ENCODE measurements at regions not wholly inside any gene's neighbourhood (a gene's known extent, or its start where the extent isn't known, plus 50 kb on each side); places are given as distances from the start of the nearest gene placed in this dataset.

- no peaks in the 10 kb centered on the region for H3K27me3 Mint-ChIP-seq (ENCODE audit: low read depth)
- no peak overlapping the region for H3K4me3 Mint-ChIP-seq
- no peaks in the 10 kb centered on the region for H3K4me1 Mint-ChIP-seq
- ATAC-seq (no peak), DNase-seq (ENCODE audit: low spot score) (no peak)
- ChIA-PET POLR2A (no interaction called here), CTCF (no interaction called here)
- TF ChIP-seq ZMAT4 (CRISPR knock-in tag; IDR thresholded peaks at IDR 0.05) (no peak), ETV6 (CRISPR knock-in tag; IDR thresholded peaks at IDR 0.05) (no peak), JAZF1 (CRISPR knock-in tag; IDR thresholded peaks at IDR 0.05) (no peak), GABPB1 (CRISPR knock-in tag; IDR thresholded peaks at IDR 0.05) (no peak), FOXK1 (CRISPR knock-in tag; IDR thresholded peaks at IDR 0.05) (no peak)
- TF ChIP-seq, protein P1, sequence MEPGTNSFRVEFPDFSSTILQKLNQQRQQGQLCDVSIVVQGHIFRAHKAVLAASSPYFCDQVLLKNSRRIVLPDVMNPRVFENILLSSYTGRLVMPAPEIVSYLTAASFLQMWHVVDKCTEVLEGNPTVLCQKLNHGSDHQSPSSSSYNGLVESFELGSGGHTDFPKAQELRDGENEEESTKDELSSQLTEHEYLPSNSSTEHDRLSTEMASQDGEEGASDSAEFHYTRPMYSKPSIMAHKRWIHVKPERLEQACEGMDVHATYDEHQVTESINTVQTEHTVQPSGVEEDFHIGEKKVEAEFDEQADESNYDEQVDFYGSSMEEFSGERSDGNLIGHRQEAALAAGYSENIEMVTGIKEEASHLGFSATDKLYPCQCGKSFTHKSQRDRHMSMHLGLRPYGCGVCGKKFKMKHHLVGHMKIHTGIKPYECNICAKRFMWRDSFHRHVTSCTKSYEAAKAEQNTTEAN (CRISPR knock-in tag; IDR thresholded peaks at IDR 0.05), result no peak
- no peak overlapping the region for H3K27ac Mint-ChIP-seq
- H3K36me3 Mint-ChIP-seq, result no peaks in the 10 kb centered on the region
- H3K9me3 Mint-ChIP-seq, result no peaks in the 10 kb centered on the region
These were observed 135.0 kb upstream of the PRPS1L1 start for GRCh38 chr7:18162657-18163056.

DNA sequence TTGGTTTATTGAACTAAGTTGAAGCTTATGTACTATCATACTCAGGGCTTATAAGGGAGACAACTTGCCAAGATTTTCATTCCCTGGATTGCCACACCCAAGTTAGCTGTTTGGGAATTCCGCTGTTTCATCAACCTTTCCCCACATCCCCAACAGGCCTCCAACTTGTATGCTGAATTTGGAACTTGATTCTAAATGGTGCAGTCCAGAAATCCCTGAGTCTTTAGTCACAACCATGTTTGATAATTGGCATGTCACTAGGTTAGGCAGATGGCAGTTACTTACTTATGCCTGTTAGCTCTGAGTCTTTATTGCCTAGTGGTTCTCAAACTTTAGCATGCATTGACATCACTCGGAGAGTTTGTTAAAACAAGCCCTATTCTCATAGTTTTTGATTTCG, 135.4 kb upstream of the PRPS1L1 start:
- no peak overlapping the region for H3K4me3 Mint-ChIP-seq
- ChIA-PET POLR2A (no interaction called here), CTCF (interaction anchor here (0.6 kb wide), 1 partner anchor 249 kb away, joined by 6 read pairs; no protein-coding TSS in a partner anchor)
- no peak overlapping the region for H3K27ac Mint-ChIP-seq
- H3K36me3 Mint-ChIP-seq, result no peaks in the 10 kb centered on the region
- H3K9me3 Mint-ChIP-seq, result no peaks in the 10 kb centered on the region
- DNase-seq (ENCODE audit: low spot score) (no peak), ATAC-seq (no peak)
- H3K4me1 Mint-ChIP-seq, result no peaks in the 10 kb centered on the region
- TF ChIP-seq ZNF121 (CRISPR knock-in tag; IDR thresholded peaks at IDR 0.05) (no peak), ZNF232 (CRISPR knock-in tag; IDR thresholded peaks at IDR 0.05) (no peak), NFE2L1 (CRISPR knock-in tag; IDR thresholded peaks at IDR 0.05) (no peak), FOXK1 (CRISPR knock-in tag; IDR thresholded peaks at IDR 0.05) (no peak), GTF2I (CRISPR knock-in tag; conservative IDR thresholded peaks at IDR 0.05) (no peak), ZBTB21 (CRISPR knock-in tag; IDR thresholded peaks at IDR 0.05; ENCODE audit: borderline replicate concordance) (no peak), OVOL2 (CRISPR knock-in tag; IDR thresholded peaks at IDR 0.05; ENCODE audit: borderline replicate concordance) (no peak)
- H3K27me3 Mint-ChIP-seq (ENCODE audit: low read depth), result no peaks in the 10 kb centered on the region

DNA sequence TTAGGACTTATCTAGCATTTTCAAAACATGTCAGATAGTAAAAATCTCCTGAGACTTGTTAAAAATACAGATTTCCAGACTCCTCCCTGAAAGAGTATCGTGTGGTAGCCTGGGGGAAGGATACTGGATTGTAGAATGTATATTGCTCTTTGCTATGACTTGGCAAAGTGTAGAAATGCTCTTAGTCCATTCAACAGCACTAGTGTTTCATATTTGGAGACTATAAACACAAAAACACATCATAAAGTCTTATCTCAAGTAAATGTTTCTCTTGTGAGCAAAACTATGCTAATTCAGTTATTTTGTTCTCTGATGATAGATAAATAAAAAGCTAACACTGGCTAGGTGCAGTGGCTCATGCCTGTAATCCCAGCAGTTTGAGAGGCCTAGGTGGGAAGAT, 137.5 kb upstream of the PRPS1L1 start:
- CTCF ChIA-PET, result no interaction called here
- DNase-seq (ENCODE audit: low spot score) (no peak), ATAC-seq (no peak)
- no peaks in the 10 kb centered on the region for H3K27me3 Mint-ChIP-seq (ENCODE audit: low read depth)
- H3K9me3 Mint-ChIP-seq, result no peaks in the 10 kb centered on the region
- H3K4me1 Mint-ChIP-seq, result no peaks in the 10 kb centered on the region
- no peaks in the 10 kb centered on the region for H3K36me3 Mint-ChIP-seq
- no peak overlapping the region for H3K27ac Mint-ChIP-seq
- H3K4me3 Mint-ChIP-seq, result no peak overlapping the region
- POLR2A ChIA-PET, result no interaction called here
- TF ChIP-seq NR3C1 (CRISPR knock-in tag; conservative IDR thresholded peaks at IDR 0.05; ENCODE audit: low read depth) (no peak), ZNF263 (CRISPR knock-in tag; IDR thresholded peaks at IDR 0.05; ENCODE audit: low read depth) (no peak), ZNF121 (CRISPR knock-in tag; IDR thresholded peaks at IDR 0.05) (no peak), FOXP1 (CRISPR knock-in tag; IDR thresholded peaks at IDR 0.05; ENCODE audit: borderline replicate concordance) (no peak), AFF4 (CRISPR knock-in tag; IDR thresholded peaks at IDR 0.05; ENCODE audit: borderline replicate concordance) (no peak), ERG (CRISPR knock-in tag; IDR thresholded peaks at IDR 0.05) (no peak), IRF2 (CRISPR knock-in tag; IDR thresholded peaks at IDR 0.05; ENCODE audit: borderline replicate concordance, low read depth) (no peak), E2F1 (CRISPR knock-in tag; IDR thresholded peaks at IDR 0.05) (no peak)
- TF ChIP-seq, protein P2, sequence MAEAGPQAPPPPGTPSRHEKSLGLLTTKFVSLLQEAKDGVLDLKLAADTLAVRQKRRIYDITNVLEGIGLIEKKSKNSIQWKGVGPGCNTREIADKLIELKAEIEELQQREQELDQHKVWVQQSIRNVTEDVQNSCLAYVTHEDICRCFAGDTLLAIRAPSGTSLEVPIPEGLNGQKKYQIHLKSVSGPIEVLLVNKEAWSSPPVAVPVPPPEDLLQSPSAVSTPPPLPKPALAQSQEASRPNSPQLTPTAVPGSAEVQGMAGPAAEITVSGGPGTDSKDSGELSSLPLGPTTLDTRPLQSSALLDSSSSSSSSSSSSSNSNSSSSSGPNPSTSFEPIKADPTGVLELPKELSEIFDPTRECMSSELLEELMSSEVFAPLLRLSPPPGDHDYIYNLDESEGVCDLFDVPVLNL (CRISPR knock-in tag; IDR thresholded peaks at IDR 0.05; ENCODE audit: borderline replicate concordance, low read depth), result no peak
